Stimulated activated CD4-positive, alpha-beta T cell treated with anti-CD3 and anti-CD28 coated beads, Interleukin-2, amount 100 ng/mL, for 48 hours (primary cell): ENCODE measurements at regions not wholly inside any gene's neighbourhood (a gene's known extent, or its start where the extent isn't known, plus 50 kb on each side); places are given as distances from the start of the nearest gene placed in this dataset.
"Not testable (repeated sequence)": the region's sequence is repeated elsewhere in the genome, so short reads cannot be mapped to it uniquely, and the experiment has no call there.

Experiments used
- DNase-seq, 2 donors: peaks; one replicate each; pipeline ENCODE4 v3.0.0-alpha.2; 2020

DNA sequence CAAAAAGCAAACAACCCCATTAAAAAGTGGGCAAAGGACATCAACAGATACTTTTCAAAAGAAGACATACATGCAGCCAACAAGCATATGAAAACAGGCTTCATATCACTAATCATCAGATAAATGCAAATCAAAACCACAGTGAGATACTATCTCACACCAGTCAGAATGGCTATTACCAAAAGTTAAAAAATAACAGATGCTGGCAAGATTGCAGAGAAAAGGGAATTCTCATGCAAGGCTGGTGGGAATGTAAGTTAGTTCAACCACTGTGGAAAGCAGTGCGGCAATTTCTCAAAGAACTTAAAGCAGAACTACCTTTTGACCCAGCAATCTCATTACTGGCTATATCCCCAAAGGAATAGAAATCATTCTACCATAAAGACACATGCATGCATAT lies 260.8 kb downstream of the C11orf87 start:
- not testable (repeated sequence) for DNase-seq

GRCh38 chr11:109695696-109696095 lies 273.7 kb downstream of the C11orf87 start:
- DNase-seq, result no peak

DNA sequence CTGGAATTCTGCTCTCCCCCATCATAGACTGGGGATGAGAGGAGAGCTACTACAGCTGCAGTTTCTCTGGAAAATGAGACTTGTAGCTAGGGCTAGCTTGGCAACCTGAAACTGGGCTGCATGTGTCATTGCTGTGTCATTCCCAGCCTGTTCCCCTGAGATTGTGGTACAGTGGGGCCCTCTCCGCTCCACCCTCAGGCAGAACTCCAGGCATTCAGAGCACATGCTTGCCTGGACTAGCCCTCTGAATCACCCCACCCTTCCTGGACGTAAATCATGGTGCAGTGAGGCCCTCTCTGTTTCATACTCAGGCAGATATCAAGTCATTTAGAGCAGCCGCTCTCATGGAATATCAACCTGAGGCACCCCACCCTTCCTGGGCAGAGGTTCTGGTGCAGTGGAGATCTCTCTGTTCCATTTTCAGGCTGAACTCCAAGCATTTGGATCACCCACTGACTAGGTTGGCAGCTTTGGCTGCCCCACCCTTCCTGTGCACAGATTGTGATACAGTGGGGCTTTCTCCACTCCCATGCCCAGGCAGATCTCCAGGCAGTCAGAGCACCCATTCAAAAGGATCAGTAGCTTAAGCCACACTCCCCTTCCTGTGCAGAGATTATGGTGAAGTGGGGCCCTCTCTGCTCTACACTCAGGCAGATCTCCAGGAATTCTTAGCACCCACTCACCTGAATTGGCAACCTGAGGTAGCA lies 274.4 kb downstream of the C11orf87 start:
- DNase-seq, result no peak

GRCh38 chr11:109697140-109697843 lies 275.3 kb downstream of the C11orf87 start:
- DNase-seq, result no peak

DNA sequence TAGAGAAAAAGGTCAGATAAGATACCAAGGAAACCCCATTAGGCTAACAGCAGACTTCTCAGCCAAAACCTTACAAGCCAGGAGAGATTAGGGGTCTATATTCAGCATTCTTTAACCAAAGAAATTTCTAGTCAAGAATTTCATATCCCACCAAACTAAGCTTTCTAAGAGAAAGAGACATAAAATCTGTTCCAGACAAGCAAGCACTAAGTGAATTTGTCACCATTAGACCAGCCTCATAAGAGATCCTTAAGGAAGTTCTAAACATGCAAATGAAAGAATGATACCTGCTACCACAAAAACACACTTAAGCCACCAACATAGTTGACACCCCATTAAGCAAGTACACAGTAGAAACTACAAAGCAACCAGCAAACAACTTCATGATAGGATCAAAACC lies 276.2 kb downstream of the C11orf87 start:
- no peak for DNase-seq

GRCh38 chr11:109704432-109704831 lies 282.4 kb downstream of the C11orf87 start:
- DNase-seq, result no peak

DNA sequence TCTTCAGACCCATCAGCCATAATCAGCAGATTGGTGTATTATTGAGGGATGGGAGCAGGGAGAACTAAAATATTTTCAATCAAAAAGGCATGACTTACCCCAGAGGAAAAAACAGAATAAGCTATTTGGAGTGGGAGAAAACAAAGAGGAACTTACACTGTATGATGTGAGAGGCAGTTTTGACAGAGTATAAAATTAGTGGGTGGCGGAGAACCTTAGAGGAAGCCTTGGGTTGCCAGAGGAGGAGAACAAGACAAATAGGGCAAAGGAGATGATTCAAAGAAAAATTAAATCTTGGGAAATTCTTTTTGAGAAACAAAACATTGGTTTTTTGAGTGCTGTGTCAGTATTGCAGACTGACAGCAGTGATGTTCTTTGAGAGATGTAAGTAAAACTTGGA lies 285.0 kb downstream of the C11orf87 start:
- no peak for DNase-seq

- no peak for DNase-seq
Measured at GRCh38 chr11:109707411-109707810, 285.4 kb downstream of the C11orf87 start.

GRCh38 chr11:109708184-109708583 lies 286.2 kb downstream of the C11orf87 start:
- no peak for DNase-seq

DNA sequence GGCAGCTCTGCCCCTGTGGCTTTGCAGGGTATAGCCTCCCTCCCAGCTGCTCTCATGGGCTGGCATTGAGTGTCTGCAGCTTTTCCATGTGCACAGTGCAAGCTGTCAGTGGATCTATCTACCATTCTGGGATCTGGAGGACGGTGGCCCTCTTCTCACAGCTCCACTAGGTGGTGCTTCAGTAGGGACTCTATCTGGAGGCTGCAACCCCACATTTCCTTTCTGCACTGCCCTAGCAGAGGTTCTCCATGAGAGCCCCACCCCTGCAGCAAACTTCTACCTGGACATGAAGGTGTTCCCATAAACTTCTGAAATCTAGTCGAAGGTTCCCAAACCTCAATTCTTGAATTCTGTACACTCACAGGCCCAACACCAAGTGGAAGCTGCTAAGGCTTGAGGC lies 292.5 kb downstream of the C11orf87 start:
- DNase-seq, result not testable (repeated sequence)

DNA sequence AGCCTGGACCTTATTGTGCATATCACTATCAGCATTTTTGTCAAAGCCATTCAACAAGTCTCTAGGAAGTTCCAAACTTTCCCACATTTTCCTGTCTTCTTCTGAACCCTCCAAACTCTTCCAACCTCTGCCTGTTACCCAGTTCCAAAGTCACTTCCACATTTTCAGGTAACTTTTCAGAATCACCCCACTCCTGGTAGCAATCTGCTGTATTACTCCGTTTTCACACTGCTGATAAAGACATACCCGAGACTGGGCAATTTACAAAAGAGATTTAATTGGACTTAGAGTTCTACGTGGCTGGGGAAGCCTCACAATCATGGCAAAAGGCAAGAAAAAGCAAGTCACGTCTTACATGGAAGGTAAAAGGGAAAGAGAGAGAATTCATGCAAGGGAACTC lies 293.4 kb downstream of the C11orf87 start:
- DNase-seq, result not testable (repeated sequence)

DNA sequence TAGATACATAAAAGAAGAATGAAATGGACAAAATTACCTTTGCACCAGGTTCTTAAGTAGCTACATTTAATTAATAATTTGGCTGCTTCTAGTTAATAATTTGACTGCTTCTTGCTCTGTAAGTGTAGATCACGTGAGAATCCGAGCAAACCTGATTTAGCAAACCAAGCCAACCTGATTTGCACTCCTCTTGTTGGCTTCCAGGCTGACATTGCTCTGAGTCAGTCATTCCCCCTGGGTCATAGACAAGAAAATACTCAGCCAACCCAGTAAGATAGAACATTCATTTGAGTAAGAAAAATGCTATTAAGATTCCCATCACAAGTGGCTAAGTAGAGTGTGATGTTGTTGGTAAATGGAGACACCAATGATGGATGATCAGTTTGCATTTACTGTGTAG lies 304.1 kb downstream of the C11orf87 start:
- no peak for DNase-seq

GRCh38 chr11:109728056-109728455 lies 306.1 kb downstream of the C11orf87 start:
- DNase-seq, result no peak

GRCh38 chr11:109729761-109730160 lies 307.8 kb downstream of the C11orf87 start:
- no peak for DNase-seq

DNA sequence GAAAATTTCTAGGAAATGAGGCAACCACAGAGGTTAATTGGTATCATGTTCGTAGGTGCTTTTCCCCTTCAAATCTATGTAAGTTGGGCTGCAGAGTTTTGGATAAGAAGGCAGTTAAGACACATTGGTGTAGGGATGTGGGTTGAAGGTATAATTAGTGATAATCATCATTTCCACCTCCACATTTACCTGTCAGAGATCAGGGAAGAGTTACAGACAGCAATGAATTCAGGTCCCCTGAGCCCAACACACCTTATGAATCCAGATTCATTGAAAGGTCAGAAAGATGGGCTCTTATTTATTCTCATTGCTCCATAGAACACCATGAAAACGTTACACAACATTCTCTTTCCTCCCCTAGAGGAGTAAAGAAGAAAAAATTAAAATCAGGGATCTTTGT lies 308.7 kb downstream of the C11orf87 start:
- no peak for DNase-seq

DNA sequence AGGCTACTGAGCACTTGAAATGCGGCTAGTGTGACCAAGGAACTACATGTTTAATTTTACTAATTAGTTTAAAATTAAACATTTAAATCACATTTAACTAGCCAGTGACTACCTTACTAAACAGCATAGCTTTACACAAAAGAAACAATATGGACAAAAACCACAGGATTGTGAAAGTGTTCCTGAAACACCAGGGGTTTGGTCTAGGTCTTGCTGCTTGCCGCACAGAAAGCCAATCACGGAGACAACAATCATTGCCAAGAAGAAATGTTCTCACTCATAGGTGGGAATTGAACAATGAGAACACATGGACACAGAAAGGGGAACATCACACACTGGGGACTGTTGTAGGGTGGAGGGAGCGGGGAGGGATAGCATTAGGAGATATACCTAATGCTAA lies 309.5 kb downstream of the C11orf87 start:
- DNase-seq, result no peak

DNA sequence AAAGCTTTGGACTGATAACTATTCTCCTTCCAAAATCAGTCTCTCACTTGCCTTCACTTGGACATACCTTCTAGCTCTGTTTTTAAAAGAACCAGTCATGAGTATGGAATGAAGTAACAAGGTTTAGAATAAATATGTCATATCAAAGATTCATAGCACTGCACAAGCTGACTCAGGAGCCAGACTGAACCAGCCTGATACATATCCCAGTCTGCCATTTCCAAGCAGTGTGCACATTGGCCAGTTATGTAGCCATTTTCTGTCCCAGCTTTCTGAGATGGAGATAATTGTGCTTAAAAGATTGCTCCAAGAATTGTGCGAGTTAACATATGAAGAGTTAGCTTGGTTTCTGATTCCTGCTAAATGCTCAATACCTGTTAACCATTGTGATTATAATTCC lies 311.3 kb downstream of the C11orf87 start:
- DNase-seq, result no peak

DNA sequence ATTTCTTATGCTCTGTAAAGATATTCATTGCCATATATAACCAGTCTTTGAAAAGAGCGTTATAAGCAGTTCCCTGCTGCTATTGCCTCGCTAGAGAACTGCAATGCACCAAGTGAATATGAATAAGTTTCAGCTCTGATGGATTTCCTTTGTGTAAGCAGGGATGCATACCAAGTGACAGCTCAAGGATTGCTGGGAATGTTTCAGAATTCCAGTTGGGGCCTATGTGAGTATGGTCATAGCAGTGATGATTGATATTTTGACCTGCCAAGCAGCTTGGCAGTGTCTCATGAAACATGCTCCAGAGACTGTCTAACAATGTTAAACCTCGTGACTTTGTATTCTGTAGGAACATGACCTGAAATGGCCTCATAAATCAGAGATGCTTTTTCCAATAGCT lies 312.6 kb downstream of the C11orf87 start:
- no peak for DNase-seq

GRCh38 chr11:109735128-109735527 lies 313.1 kb downstream of the C11orf87 start:
- DNase-seq, result no peak

DNA sequence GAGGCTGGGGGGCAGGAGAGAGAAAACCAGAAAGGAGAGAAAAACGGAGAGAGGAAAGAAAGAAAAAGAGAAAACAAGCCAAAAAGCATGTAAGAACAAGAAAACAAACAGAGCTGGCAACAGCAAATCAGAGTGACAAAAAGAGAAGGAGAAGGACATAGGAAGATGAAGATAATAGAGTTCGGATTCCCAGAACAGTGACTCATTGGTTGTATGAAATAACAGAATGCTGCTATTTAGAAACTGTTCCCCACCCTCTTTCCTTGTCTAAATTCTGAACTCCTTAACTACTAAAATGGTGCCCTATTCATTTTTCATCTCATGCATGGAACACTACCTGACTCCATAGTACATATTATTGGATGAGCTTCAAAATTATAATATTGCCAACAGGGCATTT lies 317.4 kb downstream of the C11orf87 start:
- no peak for DNase-seq

DNA sequence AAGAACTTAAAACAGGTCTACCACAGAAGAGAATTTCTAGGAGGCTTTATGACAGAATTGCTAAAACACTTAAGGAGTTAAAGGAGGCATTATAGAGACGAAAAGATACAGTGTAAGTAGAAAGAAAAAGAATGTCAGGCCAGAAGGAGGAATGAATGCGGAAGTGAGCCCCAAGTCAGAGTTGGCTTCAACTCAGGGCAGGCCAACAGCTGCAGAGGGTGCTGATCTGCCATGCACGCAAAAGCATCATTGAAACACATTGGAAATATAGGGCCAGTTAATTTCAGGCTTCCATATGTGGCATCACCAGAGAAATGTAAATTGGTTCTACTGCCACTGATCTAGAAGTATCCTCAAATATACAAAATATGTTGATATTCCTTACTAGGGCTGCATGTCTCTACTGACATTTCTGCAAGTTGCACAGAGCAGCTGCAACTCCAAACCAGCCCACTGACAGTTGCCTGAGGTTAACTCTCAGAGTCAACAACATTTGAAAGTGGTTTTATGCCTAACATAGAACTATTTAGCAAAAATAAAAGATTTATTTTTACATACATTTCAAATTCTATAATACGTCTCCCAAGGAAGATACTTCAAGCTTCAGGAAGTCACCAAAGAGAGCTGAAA lies 324.1 kb downstream of the C11orf87 start:
- no peak for DNase-seq

GRCh38 chr11:109747839-109748238 lies 325.8 kb downstream of the C11orf87 start:
- DNase-seq, result no peak

GRCh38 chr11:109749476-109749875 lies 327.5 kb downstream of the C11orf87 start:
- no peak for DNase-seq

DNA sequence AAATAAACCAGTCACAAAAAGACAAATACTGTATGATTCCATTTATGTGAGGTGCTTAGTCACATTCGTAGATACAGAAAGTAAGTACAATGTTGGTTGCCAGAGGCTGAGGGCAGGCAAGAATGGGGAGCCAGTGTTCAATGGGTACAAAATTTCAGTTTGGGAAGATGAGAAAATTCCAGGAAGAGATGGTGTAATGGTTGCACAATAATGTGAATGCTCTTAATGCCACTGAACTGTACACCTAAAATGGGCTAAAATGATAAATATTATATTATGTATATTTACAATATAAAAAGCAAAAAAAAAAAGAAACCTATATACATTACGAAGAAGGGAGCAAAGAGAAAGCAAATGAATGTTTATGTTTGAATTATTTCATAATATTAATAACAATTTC lies 329.0 kb downstream of the C11orf87 start:
- no peak for DNase-seq
